ENCODE measurements at regions not wholly inside any gene's neighbourhood (a gene's known extent, or its start where the extent isn't known, plus 50 kb on each side); places are given as distances from the start of the nearest gene placed in this dataset.
A peak's percentile ranks its signal among the peaks of the same experiment; 100 is the strongest.

DNA sequence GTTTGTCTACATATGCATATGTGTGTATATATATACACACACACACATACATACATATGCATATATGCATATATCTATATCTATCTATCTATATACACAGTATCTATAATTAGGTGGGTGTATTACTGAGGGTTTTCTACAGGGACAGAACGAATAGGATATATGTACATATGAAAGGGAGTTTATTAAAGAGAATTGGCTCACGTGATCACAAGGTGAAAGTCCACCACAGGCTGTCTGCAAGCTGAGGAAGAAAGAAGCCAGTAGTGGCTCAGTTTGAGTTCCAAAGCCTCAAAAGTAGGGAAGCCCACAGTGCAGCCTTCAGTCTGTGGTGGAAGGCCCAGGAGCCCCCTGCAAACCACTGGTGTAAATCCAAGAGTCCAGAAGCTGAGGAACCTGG is 756.0 kb upstream of the ACVR2A start:
- POLR2A ChIA-PET (ENCODE audit: low non-redundant PET) = no interaction called here
- DNase-seq (ENCODE audit: low spot score) = no peak
- TF ChIP-seq, protein P1, sequence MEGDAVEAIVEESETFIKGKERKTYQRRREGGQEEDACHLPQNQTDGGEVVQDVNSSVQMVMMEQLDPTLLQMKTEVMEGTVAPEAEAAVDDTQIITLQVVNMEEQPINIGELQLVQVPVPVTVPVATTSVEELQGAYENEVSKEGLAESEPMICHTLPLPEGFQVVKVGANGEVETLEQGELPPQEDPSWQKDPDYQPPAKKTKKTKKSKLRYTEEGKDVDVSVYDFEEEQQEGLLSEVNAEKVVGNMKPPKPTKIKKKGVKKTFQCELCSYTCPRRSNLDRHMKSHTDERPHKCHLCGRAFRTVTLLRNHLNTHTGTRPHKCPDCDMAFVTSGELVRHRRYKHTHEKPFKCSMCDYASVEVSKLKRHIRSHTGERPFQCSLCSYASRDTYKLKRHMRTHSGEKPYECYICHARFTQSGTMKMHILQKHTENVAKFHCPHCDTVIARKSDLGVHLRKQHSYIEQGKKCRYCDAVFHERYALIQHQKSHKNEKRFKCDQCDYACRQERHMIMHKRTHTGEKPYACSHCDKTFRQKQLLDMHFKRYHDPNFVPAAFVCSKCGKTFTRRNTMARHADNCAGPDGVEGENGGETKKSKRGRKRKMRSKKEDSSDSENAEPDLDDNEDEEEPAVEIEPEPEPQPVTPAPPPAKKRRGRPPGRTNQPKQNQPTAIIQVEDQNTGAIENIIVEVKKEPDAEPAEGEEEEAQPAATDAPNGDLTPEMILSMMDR (conservative IDR thresholded peaks at IDR 0.05; ENCODE audit: low read depth) = no peak
- CTCF ChIA-PET = no interaction called here
- H3K27ac ChIP-seq = no peak overlapping the region

DNA sequence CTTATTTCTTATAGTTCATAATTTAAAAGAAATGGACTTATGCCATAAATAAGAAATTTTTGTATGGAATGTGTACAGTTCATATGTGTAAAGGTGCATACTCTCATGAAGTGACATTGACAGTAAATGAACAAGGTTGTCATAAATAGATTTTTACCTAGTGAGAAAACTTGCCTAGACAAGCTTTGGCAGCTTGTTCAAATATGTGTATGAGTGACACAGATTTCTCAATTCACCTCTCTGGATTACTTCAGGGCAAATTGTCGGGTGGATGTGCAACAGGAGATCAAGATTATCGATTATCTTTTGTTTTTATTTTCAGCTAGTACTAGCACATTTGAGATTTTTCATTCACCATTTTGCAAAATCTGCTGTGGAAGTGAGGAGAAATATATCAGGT is 758.1 kb upstream of the ACVR2A start:
- H3K27ac ChIP-seq = no peak overlapping the region
- peak; percentile 26 for DNase-seq (ENCODE audit: low spot score)
- POLR2A ChIA-PET (ENCODE audit: low non-redundant PET) = no interaction called here
- TF ChIP-seq, protein P1 (conservative IDR thresholded peaks at IDR 0.05; ENCODE audit: low read depth) = no peak
- CTCF ChIA-PET = interaction anchor here (0.5 kb wide), 1 partner anchor 48 kb away, joined by 4 read pairs; no protein-coding TSS in a partner anchor

DNA sequence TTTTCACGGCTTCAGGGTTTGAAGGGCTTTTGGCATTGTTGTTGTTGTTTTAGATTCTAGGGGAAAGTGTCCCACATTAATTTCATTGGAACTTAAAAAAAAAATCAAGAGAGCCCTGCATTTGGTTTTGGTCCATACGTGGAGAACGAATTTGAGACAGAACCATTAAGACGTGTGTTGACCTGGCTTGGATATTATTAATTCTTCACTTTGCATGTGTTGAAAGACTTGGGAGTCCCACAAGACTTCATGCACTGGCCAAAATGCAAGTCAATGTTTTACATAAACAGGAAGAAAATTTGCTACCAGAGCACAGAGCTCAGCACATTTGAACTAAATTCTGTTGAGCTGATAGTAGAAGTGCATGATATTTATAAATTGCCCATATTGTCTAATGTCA is 761.2 kb upstream of the ACVR2A start:
- ChIA-PET POLR2A (ENCODE audit: low non-redundant PET) (no interaction called here), CTCF (interaction anchor here (0.6 to 1.6 kb wide), 5 partner anchors 14 to 1655 kb away, joined by 3 to 6 read pairs (median 4); no protein-coding TSS in a partner anchor)
- H3K27ac ChIP-seq = no peak overlapping the region
- DNase-seq (ENCODE audit: low spot score) = no peak
- TF ChIP-seq, protein P1 (conservative IDR thresholded peaks at IDR 0.05; ENCODE audit: low read depth) = no peak

DNA sequence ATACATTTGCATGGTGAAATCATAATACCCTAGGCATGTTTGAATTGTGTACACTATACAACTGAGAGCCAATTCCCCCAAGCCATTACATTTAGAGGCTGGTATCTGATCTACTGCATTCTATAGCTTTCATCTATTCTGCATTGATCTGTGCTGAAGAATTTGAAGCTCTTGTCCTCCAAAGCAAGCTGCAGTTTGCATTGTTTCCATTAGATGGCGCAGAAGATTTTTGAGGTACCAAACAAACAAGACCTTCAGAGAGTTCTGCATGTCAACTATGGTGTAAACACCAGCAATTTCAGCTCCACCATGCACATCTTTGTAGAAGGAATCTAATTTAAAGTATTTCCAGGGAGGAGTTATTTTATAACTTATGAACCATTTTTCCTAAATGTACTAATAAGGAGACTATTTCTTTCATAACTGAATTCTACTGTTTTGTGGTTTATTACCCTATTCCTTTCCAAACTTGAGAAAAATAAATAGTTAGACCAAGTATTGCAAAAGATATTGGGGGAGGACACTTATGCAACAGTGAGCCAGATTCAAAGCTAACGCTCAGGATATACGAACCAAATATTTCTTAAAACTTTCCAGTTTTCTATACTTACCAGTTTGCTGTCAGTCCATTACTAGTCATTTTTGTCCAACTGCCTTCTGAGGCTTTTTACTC is 761.8 kb upstream of the ACVR2A start:
- no peak overlapping the region for H3K27ac ChIP-seq
- ChIA-PET CTCF (interaction anchor here (0.5 to 1.6 kb wide), 16 partner anchors 13 to 1907 kb away, joined by 3 to 7 read pairs (median 3); no protein-coding TSS in a partner anchor), POLR2A (ENCODE audit: low non-redundant PET) (no interaction called here)
- TF ChIP-seq, protein P1 (conservative IDR thresholded peaks at IDR 0.05; ENCODE audit: low read depth) = peak; percentile 88
- peak; percentile 55 for DNase-seq (ENCODE audit: low spot score)

DNA sequence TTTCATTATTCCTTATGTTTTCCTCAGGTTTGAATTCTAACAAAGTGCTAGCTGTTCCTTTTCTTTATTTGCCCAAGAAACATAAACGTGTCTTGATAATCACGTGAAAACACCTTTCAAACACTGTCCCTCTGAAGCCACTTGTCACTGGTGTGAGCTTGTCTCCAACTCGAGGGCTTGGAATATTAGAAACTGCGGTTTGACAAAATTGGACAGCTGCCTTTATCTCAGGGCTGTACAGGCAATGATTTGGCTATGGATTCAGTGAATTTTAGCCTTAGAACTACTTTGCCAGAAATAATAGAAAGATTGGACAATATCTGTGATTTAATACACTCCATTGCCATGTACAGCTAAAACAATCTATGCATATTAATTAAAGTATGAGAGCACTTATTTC is 763.0 kb upstream of the ACVR2A start:
- POLR2A ChIA-PET (ENCODE audit: low non-redundant PET) = no interaction called here

DNA sequence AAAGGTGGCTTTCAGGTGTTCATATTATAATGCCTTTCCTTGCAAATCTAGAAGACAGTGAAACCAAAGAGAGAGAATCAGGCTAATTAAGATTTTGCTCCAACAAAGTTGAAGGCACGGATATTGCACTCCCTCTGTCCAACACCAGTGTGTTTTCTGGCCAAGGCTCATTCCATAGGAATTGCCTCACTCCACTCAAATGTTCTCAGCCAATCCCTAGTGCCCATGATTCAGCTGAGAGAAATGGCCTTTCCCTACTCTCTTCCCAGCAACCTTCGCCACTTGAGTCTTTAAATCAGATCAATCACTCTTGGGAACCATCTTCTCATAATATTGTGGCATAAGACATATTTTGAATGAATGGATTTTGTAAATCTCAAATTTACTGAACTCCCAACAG is 768.2 kb upstream of the ACVR2A start:
- TF ChIP-seq, protein P1 (conservative IDR thresholded peaks at IDR 0.05; ENCODE audit: low read depth) = no peak
- POLR2A ChIA-PET (ENCODE audit: low non-redundant PET) = no interaction called here
- DNase-seq (ENCODE audit: low spot score) = peak; percentile 21
- CTCF ChIA-PET = no interaction called here
- H3K27ac ChIP-seq = no peak overlapping the region

More for the DNA sequence above, 763.0 kb upstream of the ACVR2A start:
- TF ChIP-seq, protein P1 (conservative IDR thresholded peaks at IDR 0.05; ENCODE audit: low read depth) = no peak
- H3K27ac ChIP-seq = no peak overlapping the region
- DNase-seq (ENCODE audit: low spot score) = no peak
- CTCF ChIA-PET = interaction anchor here (1.5 kb wide), 1 partner anchor 250 kb away, joined by 3 read pairs; no protein-coding TSS in a partner anchor
